ENCODE measurements at regions not wholly inside any gene's neighbourhood (a gene's known extent, or its start where the extent isn't known, plus 50 kb on each side); places are given as distances from the start of the nearest gene placed in this dataset.
"Not testable (repeated sequence)": the region's sequence is repeated elsewhere in the genome, so short reads cannot be mapped to it uniquely, and the experiment has no call there.

- no peak for DNase-seq
Observed at GRCh38 chr14:30165255-30165654, 237.6 kb upstream of the PRKD1 start.

- no peak for DNase-seq
Observed at GRCh38 chr14:30177781-30178180, 250.1 kb upstream of the PRKD1 start.

- no peak for DNase-seq
Observed at GRCh38 chr14:30179381-30180130, 251.9 kb upstream of the PRKD1 start.

GRCh38 chr14:30180219-30180618 is 252.6 kb upstream of the PRKD1 start:
- DNase-seq: no peak

- DNase-seq: no peak
Observed at GRCh38 chr14:30185832-30186231, 258.2 kb upstream of the PRKD1 start.

GRCh38 chr14:30191639-30192279 is 264.1 kb upstream of the PRKD1 start:
- DNase-seq: no peak

- no peak for DNase-seq
Observed at GRCh38 chr14:30193101-30193500, 265.5 kb upstream of the PRKD1 start.

GRCh38 chr14:30193845-30194501 is 266.3 kb upstream of the PRKD1 start:
- DNase-seq: no peak

- no peak for DNase-seq
Observed at GRCh38 chr14:30194741-30195148, 267.1 kb upstream of the PRKD1 start.

GRCh38 chr14:30195941-30196340 is 268.3 kb upstream of the PRKD1 start:
- DNase-seq: no peak

GRCh38 chr14:30196861-30197260 is 269.2 kb upstream of the PRKD1 start:
- DNase-seq: no peak

GRCh38 chr14:30198720-30199119 is 271.1 kb upstream of the PRKD1 start:
- DNase-seq: not testable (repeated sequence)

GRCh38 chr14:30204431-30204980 is 276.9 kb upstream of the PRKD1 start:
- no peak for DNase-seq

GRCh38 chr14:30209136-30209535 is 281.5 kb upstream of the PRKD1 start:
- DNase-seq: no peak

- DNase-seq: no peak
Observed at GRCh38 chr14:30210630-30211029, 283.0 kb upstream of the PRKD1 start.

- DNase-seq: no peak
Observed at GRCh38 chr14:30211326-30211725, 283.7 kb upstream of the PRKD1 start.

GRCh38 chr14:30214014-30214413 is 286.4 kb upstream of the PRKD1 start:
- no peak for DNase-seq

- no peak for DNase-seq
Observed at GRCh38 chr14:30214461-30215090, 286.9 kb upstream of the PRKD1 start.

- DNase-seq: no peak
Observed at GRCh38 chr14:30218907-30219306, 291.3 kb upstream of the PRKD1 start.

GRCh38 chr14:30221546-30221945 is 293.9 kb upstream of the PRKD1 start:
- no peak for DNase-seq

- DNase-seq: no peak
Observed at GRCh38 chr14:30223385-30223785, 295.7 kb upstream of the PRKD1 start.

- no peak for DNase-seq
Observed at GRCh38 chr14:30223966-30224365, 296.3 kb upstream of the PRKD1 start.

GRCh38 chr14:30225176-30225575 is 297.5 kb upstream of the PRKD1 start:
- no peak for DNase-seq
